ENCODE measurements at regions not wholly inside any gene's neighbourhood (a gene's known extent, or its start where the extent isn't known, plus 50 kb on each side); places are given as distances from the start of the nearest gene placed in this dataset.

DNA sequence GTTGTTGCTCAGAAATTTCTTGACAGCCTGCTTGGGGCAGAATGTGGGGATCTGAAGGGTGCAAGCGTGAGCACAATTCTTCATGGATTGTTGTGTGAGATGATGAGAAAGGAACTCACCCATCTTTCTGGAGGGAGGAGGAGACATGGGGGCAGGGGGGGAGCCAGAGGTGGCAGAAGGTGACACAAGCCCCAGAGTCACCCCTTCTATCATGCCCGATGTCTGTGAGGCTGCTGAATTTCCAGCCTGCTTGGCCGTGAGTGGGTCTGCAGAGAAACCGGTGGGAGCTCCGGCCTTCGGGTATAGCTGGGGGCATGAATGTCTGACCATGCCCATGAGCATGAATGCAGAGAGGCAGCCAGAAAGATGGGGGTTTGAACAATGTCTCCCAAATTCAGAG, 870.7 kb downstream of the TBC1D22A start:
- peak in 1 of 2 donors; percentile 20 for DNase-seq
- Histone ChIP-seq H3K27me3 (peaks cover 0 to 40% (median 0%) of the 10 kb centered on the region in 3 donors), H3K9me3 (peaks cover 0 to 32% (median 14%) of the 10 kb centered on the region in 4 donors), H3K36me3 (no peaks in the 10 kb centered on the region), H3K27ac (no peak overlapping the region), H3K4me3 (no peak overlapping the region), H3K4me1 (peaks cover 0 to 6% (median 0%) of the 10 kb centered on the region in 4 donors)
- 90 to 96% (median 95%) methylated on average over 6 of the region's 6 CpGs for WGBS, 5 donors
- intact Hi-C loops (cut with DNase I; ENCODE audit: low total_unique reads): no loop called here
- TF ChIP-seq, protein P1, sequence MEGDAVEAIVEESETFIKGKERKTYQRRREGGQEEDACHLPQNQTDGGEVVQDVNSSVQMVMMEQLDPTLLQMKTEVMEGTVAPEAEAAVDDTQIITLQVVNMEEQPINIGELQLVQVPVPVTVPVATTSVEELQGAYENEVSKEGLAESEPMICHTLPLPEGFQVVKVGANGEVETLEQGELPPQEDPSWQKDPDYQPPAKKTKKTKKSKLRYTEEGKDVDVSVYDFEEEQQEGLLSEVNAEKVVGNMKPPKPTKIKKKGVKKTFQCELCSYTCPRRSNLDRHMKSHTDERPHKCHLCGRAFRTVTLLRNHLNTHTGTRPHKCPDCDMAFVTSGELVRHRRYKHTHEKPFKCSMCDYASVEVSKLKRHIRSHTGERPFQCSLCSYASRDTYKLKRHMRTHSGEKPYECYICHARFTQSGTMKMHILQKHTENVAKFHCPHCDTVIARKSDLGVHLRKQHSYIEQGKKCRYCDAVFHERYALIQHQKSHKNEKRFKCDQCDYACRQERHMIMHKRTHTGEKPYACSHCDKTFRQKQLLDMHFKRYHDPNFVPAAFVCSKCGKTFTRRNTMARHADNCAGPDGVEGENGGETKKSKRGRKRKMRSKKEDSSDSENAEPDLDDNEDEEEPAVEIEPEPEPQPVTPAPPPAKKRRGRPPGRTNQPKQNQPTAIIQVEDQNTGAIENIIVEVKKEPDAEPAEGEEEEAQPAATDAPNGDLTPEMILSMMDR (IDR thresholded peaks at IDR 0.05): no peak
- TF ChIP-seq POLR2AphosphoS5 (IDR thresholded peaks at IDR 0.05) (no peak), POLR2A (IDR thresholded peaks at IDR 0.05) (no peak), EP300 (IDR thresholded peaks at IDR 0.05) (no peak)

DNA sequence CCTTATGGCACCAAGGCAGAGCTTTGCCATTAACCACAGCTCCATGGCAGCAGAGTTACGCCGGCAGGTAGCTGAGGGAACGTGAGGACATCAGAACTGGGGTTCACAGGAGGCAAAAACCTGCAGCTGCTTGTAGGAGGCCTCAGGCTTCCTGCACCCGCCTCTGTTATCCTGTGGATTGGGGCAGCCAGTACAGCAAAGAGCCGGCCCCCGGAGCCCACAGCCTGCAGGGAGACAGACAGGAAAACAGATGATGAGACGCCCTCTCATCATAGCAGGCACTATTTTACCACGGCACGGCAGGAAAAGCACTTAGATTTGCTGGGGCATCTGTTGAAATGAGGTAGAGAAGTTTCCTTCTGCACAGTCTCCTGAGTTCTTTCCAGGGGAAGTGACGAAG, 870.3 kb downstream of the TBC1D22A start:
- no peak overlapping the region for H3K27ac ChIP-seq
- H3K4me1 ChIP-seq: peaks cover 0 to 6% (median 0%) of the 10 kb centered on the region in 4 donors
- peaks cover 0 to 40% (median 0%) of the 10 kb centered on the region in 3 donors for H3K27me3 ChIP-seq
- 56 to 72% (median 61%) methylated on average over 10 of the region's 10 CpGs for WGBS, 5 donors
- TF ChIP-seq POLR2A (IDR thresholded peaks at IDR 0.05) (no peak), EP300 (IDR thresholded peaks at IDR 0.05) (no peak), POLR2AphosphoS5 (IDR thresholded peaks at IDR 0.05) (no peak)
- TF ChIP-seq, protein P1 (IDR thresholded peaks at IDR 0.05): no peak
- intact Hi-C loops (cut with DNase I; ENCODE audit: low total_unique reads): no loop called here
- peaks cover 0 to 28% (median 11%) of the 10 kb centered on the region in 4 donors for H3K9me3 ChIP-seq
- no peak overlapping the region for H3K4me3 ChIP-seq
- peak in 1 of 2 donors; percentile 5 for DNase-seq
- no peaks in the 10 kb centered on the region for H3K36me3 ChIP-seq

DNA sequence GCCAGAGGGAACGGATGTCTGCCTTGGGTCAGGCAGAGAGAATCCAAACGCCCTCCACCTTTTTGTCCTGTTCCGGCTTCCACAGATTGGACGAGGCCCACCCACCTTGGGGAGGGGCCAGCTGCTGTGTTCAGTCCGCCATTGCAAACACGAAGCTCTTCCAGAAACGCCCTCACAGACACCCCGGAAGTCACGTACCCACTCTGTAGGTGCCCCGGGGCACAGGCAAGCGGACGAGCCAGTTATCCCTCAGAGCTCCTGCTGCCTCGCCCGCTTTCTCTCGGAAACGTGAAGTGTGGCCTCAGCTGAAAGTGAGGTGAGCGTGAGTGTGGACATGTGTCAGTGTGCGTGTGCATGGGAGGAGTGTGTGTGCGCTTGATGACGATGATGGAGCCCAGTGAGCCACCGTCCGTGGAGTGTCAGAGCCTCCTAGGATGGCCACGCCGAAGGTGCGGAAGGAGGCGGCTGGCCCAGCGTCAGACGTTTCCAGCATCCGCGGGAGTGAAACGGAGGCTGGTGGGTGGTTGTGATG, 869.2 kb downstream of the TBC1D22A start:
- H3K27me3 ChIP-seq: peaks cover 0 to 38% (median 0%) of the 10 kb centered on the region in 3 donors
- WGBS, 5 donors: 88 to 92% (median 91%) methylated on average over 25 to 31 of the region's 31 CpGs
- H3K4me3 ChIP-seq: no peak overlapping the region
- no peak overlapping the region for H3K27ac ChIP-seq
- peak in 1 of 2 donors; percentile 23 for DNase-seq
- intact Hi-C loops (cut with DNase I; ENCODE audit: low total_unique reads): no loop called here
- TF ChIP-seq EP300 (IDR thresholded peaks at IDR 0.05) (no peak), POLR2AphosphoS5 (IDR thresholded peaks at IDR 0.05) (no peak), POLR2A (IDR thresholded peaks at IDR 0.05) (no peak)
- TF ChIP-seq, protein P1 (IDR thresholded peaks at IDR 0.05): no peak
- H3K9me3 ChIP-seq: peaks cover 0 to 17% (median 3%) of the 10 kb centered on the region in 4 donors
- H3K36me3 ChIP-seq: no peaks in the 10 kb centered on the region
- H3K4me1 ChIP-seq: peaks cover 0 to 6% (median 0%) of the 10 kb centered on the region in 4 donors

DNA sequence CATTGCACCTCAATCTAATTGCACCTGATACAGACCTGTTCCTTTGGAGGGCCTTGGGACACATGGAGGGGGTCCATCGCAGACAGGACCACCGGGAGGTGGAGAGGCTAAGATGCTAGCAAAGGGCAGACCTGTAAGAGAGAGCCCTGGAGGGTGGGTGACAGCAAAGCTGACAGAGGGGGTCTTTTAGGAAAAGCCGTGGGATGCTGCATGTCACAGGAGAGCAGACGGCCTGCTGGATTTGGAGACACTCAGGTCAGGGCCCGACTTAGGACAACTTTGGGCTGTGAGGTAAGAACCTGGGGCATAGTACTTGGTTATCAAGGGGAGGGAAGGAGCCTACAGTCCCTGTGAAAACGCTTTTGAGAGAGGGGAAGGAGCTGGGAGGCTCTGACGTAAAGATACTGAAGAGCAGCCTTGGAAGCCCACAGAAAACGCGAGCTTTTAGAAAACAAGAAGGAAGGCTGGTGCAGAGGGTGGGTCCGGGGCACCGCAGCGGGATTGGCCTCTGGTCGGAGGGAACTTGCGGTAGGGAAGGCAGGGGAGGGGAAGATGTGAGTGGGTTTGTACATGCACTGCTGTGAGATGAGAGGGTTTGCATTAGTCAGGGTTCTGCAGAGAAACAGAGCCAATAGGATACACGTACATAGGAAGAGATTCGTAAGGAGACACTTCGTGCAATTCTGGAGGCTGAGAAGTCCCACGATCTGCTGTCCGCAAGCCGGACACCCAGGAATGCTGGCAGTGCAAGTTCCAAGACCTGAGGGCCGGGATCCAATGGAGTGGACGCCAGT, 868.5 kb downstream of the TBC1D22A start:
- TF ChIP-seq EP300 (IDR thresholded peaks at IDR 0.05): no peak
- TF ChIP-seq POLR2A (IDR thresholded peaks at IDR 0.05): no peak
- Histone ChIP-seq H3K4me1 (peaks cover 0 to 6% (median 0%) of the 10 kb centered on the region in 4 donors), H3K27ac (no peak overlapping the region), H3K36me3 (no peaks in the 10 kb centered on the region), H3K4me3 (no peak overlapping the region), H3K27me3 (peaks cover 0 to 39% (median 0%) of the 10 kb centered on the region in 3 donors), H3K9me3 (peaks cover 0 to 11% (median 2%) of the 10 kb centered on the region in 4 donors)
- intact Hi-C loops (cut with DNase I; ENCODE audit: low total_unique reads): no loop called here
- peak in 1 of 2 donors; percentile 20 for DNase-seq
- WGBS, 5 donors: 81 to 83% (median 82%) methylated on average over 21 to 22 of the region's 22 CpGs
